Neural crest cell (in vitro differentiated cells): ENCODE measurements at regions not wholly inside any gene's neighbourhood (a gene's known extent, or its start where the extent isn't known, plus 50 kb on each side); places are given as distances from the start of the nearest gene placed in this dataset. TPM values are rescaled to one million over a fixed set of nuclear protein-coding genes. Genes with fewer than 3 reads are reported as not detected.

Experiments used
- DNase-seq: peaks from one replicate; pipeline ENCODE4 v3.0.0; 2021; ENCODE audit warnings: low read depth, mixed read lengths, low spot score
- H3K27ac Mint-ChIP-seq: one replicate; pipeline ENCODE4 v1.8.0; 2021; ENCODE audit warnings: mild to moderate bottlenecking, mixed read lengths; ENCODE audit not compliant: unreplicated experiment
- H3K27me3 Mint-ChIP-seq: 2 replicates; pipeline ENCODE4 v1.8.0; 2021; ENCODE audit warnings: low read depth, mild to moderate bottlenecking, mixed read lengths
- H3K36me3 Mint-ChIP-seq: 2 replicates; pipeline ENCODE4 v1.8.0; 2021; ENCODE audit warnings: low read depth, mild to moderate bottlenecking, mixed read lengths
- H3K4me1 Mint-ChIP-seq: 2 replicates; pipeline ENCODE4 v1.8.0; 2021; ENCODE audit warnings: mixed read lengths
- H3K4me3 Mint-ChIP-seq: one replicate; pipeline ENCODE4 v1.8.0; 2021; ENCODE audit warnings: mild to moderate bottlenecking, mixed read lengths
- H3K9me3 Mint-ChIP-seq: 2 replicates; pipeline ENCODE4 v1.8.0; 2021; ENCODE audit warnings: mixed read lengths
- microRNA-seq: library from miRNA; unstranded; fragments of <30 nt; microRNA quantifications from one replicate; pipeline ENCODE4, GENCODE V29; 2020
- TF ChIP-seq, protein P1 (sequence below): fragments of 200-600 bp; sonication (generic); conservative IDR thresholded peaks from 2 replicates; pipeline ENCODE4 v1.5.0; 2021; ENCODE audit warnings: antibody characterized with exemption, mild to moderate bottlenecking

DNA sequence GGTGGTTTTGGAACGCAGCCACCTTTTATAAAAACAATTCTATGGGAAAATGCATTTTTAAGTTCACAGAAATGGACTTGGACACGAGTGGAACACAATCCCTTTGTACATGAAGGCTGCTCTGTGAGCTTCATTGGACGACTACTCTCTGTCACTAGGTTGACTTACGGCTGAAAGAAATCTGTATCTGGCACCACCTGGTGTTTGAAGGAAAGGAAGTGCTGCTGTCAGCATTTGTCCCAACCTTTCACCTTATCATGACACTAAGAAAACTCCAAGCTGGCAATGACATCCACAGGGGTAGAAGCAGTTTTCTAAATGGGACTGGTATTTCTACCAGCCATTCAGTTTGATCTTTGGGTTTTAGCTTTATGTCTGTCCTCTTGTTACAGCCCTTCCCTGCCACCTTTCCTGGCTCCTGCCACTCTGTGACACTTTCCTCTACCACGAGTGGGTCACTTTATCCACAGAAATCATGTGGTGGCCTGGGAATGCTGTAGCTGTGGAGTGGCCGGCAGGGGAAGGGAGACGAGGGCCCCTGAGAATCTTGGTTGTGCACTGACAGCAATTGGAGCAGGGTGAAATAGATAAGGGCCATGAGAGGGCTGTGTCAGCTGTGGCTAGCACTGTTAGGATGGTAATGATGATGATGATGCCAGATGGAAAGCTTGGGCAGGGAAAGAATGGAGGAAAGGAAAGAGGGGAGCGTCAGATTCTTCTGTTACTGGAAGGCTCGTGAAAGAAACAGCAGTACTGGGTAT lies 85.2 kb downstream of the TBX19 start:
- DNase-seq = no peak
- TF ChIP-seq, protein P1, sequence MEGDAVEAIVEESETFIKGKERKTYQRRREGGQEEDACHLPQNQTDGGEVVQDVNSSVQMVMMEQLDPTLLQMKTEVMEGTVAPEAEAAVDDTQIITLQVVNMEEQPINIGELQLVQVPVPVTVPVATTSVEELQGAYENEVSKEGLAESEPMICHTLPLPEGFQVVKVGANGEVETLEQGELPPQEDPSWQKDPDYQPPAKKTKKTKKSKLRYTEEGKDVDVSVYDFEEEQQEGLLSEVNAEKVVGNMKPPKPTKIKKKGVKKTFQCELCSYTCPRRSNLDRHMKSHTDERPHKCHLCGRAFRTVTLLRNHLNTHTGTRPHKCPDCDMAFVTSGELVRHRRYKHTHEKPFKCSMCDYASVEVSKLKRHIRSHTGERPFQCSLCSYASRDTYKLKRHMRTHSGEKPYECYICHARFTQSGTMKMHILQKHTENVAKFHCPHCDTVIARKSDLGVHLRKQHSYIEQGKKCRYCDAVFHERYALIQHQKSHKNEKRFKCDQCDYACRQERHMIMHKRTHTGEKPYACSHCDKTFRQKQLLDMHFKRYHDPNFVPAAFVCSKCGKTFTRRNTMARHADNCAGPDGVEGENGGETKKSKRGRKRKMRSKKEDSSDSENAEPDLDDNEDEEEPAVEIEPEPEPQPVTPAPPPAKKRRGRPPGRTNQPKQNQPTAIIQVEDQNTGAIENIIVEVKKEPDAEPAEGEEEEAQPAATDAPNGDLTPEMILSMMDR = no peak
- Mint-ChIP-seq H3K36me3 (no peaks in the 10 kb centered on the region), H3K27me3 (peaks cover 5% of the 10 kb centered on the region), H3K4me1 (no peaks in the 10 kb centered on the region), H3K27ac (no peak overlapping the region), H3K4me3 (no peak overlapping the region), H3K9me3 (peaks cover 3% of the 10 kb centered on the region)

Small RNAs in the stretch of these regions (microRNA-seq; reads per million reads assigned to microRNA genes)
- gene MIR557 = not detected
